ENCODE measurements at regions not wholly inside any gene's neighbourhood (a gene's known extent, or its start where the extent isn't known, plus 50 kb on each side); places are given as distances from the start of the nearest gene placed in this dataset.

- DNase-seq (ENCODE audit: low read depth, low spot score): no peak
Observed at GRCh38 chr4:140281828-140282552, 91.5 kb upstream of the SCOC start.

GRCh38 chr4:140277576-140277975, 95.9 kb upstream of the SCOC start:
- no peak for DNase-seq (ENCODE audit: low read depth, low spot score)

- no peak for DNase-seq (ENCODE audit: low read depth, low spot score)
Observed at GRCh38 chr4:140271553-140271952, 101.9 kb upstream of the SCOC start.

GRCh38 chr4:140269369-140269768, 104.1 kb upstream of the SCOC start:
- no peak for DNase-seq (ENCODE audit: low read depth, low spot score)

- DNase-seq (ENCODE audit: low read depth, low spot score): no peak
Observed at GRCh38 chr4:140268186-140268841, 105.1 kb upstream of the SCOC start.

GRCh38 chr4:140267576-140267975, 105.9 kb upstream of the SCOC start:
- no peak for DNase-seq (ENCODE audit: low read depth, low spot score)

- DNase-seq (ENCODE audit: low read depth, low spot score): peak; percentile 23
Observed at GRCh38 chr4:140266958-140267568, 106.4 kb upstream of the SCOC start.

GRCh38 chr4:140260227-140260626, 106.2 kb upstream of the MAML3 start:
- peak; percentile 57 for DNase-seq (ENCODE audit: low read depth, low spot score)

- no peak for DNase-seq (ENCODE audit: low read depth, low spot score)
Observed at GRCh38 chr4:140258476-140258875, 104.5 kb upstream of the MAML3 start.

GRCh38 chr4:140257461-140258305, 103.7 kb upstream of the MAML3 start:
- DNase-seq (ENCODE audit: low read depth, low spot score): no peak

GRCh38 chr4:140256941-140257340, 103.0 kb upstream of the MAML3 start:
- no peak for DNase-seq (ENCODE audit: low read depth, low spot score)

GRCh38 chr4:140256335-140256734, 102.4 kb upstream of the MAML3 start:
- DNase-seq (ENCODE audit: low read depth, low spot score): no peak

GRCh38 chr4:140255927-140256326, 101.9 kb upstream of the MAML3 start:
- no peak for DNase-seq (ENCODE audit: low read depth, low spot score)

- DNase-seq (ENCODE audit: low read depth, low spot score): no peak
Observed at GRCh38 chr4:140255467-140255866, 101.5 kb upstream of the MAML3 start.

- no peak for DNase-seq (ENCODE audit: low read depth, low spot score)
Observed at GRCh38 chr4:140254651-140255299, 100.8 kb upstream of the MAML3 start.

GRCh38 chr4:140253556-140254027, 99.6 kb upstream of the MAML3 start:
- no peak for DNase-seq (ENCODE audit: low read depth, low spot score)

GRCh38 chr4:140252742-140253555, 99.0 kb upstream of the MAML3 start:
- peak; percentile 91 for DNase-seq (ENCODE audit: low read depth, low spot score)

- peak; percentile 43 for DNase-seq (ENCODE audit: low read depth, low spot score)
Observed at GRCh38 chr4:140252141-140252741, 98.3 kb upstream of the MAML3 start.

GRCh38 chr4:140251571-140251970, 97.6 kb upstream of the MAML3 start:
- DNase-seq (ENCODE audit: low read depth, low spot score): no peak

- no peak for DNase-seq (ENCODE audit: low read depth, low spot score)
Observed at GRCh38 chr4:140250989-140251552, 97.1 kb upstream of the MAML3 start.
